Liver (tissue), 8 donors: ENCODE measurements at regions not wholly inside any gene's neighbourhood (a gene's known extent, or its start where the extent isn't known, plus 50 kb on each side); places are given as distances from the start of the nearest gene placed in this dataset.

Experiments used
- DNase-seq: peaks from one replicate; pipeline ENCODE4 v3.0.0-alpha.2; 2017; ENCODE audit warnings: low spot score
- H3K27ac ChIP-seq, 2 donors: one replicate each; pipeline ENCODE4 v1.7.0; 2013; ENCODE audit warnings: inconsistent platforms in 2 of 2, low read length in 2 of 2, control low read depth in 1 of 2, low read depth in 1 of 2, mild to moderate bottlenecking in 1 of 2
- H3K27me3 ChIP-seq, 4 donors: one replicate each; pipeline versions ENCODE4 v1.6.1 to v1.7.0; 2013; ENCODE audit warnings: low read length in 3 of 4, inconsistent platforms in 1 of 4, mild to moderate bottlenecking in 1 of 4, moderate library complexity in 1 of 4; ENCODE audit not compliant: control insufficient read depth in 4 of 4, insufficient read depth in 4 of 4
- H3K36me3 ChIP-seq, 4 donors: one replicate each; pipeline versions ENCODE4 v1.6.1 to v1.7.0; 2013; ENCODE audit warnings: low read length in 3 of 4, mild to moderate bottlenecking in 3 of 4, low read depth in 1 of 4, moderate library complexity in 1 of 4; ENCODE audit not compliant: control insufficient read depth in 4 of 4, insufficient read depth in 3 of 4
- H3K4me1 ChIP-seq, 4 donors: one replicate each; pipeline versions ENCODE4 v1.6.1 to v1.7.0; 2013; ENCODE audit warnings: low read length in 3 of 4, mild to moderate bottlenecking in 3 of 4, moderate library complexity in 1 of 4; ENCODE audit not compliant: control insufficient read depth in 4 of 4, insufficient read depth in 4 of 4
- H3K4me3 ChIP-seq, 3 donors: one replicate each; pipeline versions ENCODE4 v1.6.1 to v1.7.0; 2013; ENCODE audit warnings: low read length in 3 of 3, control low read depth in 1 of 3, low read depth in 1 of 3, mild to moderate bottlenecking in 1 of 3
- H3K9ac ChIP-seq, 2 donors: one replicate each; pipeline ENCODE4 v1.7.0; 2013; ENCODE audit warnings: low read length in 2 of 2, mild to moderate bottlenecking in 2 of 2, moderate library complexity in 2 of 2, control low read depth in 1 of 2, low read depth in 1 of 2
- H3K9me3 ChIP-seq, 4 donors: one replicate each; pipeline versions ENCODE4 v1.6.1 to v1.7.0; 2013; ENCODE audit warnings: low read length in 3 of 4; ENCODE audit not compliant: control insufficient read depth in 4 of 4
- CTCF ChIP-seq: fragments of 150-350 bp; IDR thresholded peaks from 2 replicates; pipeline ENCODE4 v1.5.1; 2017; ENCODE audit warnings: improper control_type of control experiment, low read depth, low read length; ENCODE audit not compliant: missing input control
- EGR1 ChIP-seq, 2 donors: IDR thresholded peaks; 2 replicates each; pipeline ENCODE4 v1.6.1; 2016 to 2018; ENCODE audit warnings: antibody characterized with exemption in 2 of 2, low read depth in 2 of 2
- FOXA1 ChIP-seq: IDR thresholded peaks from 2 replicates; pipeline ENCODE4 v1.6.1; 2016; ENCODE audit warnings: antibody characterized with exemption
- FOXA2 ChIP-seq: IDR thresholded peaks from 2 replicates; pipeline ENCODE4 v1.6.1; 2016; ENCODE audit warnings: antibody characterized with exemption
- GABPA ChIP-seq, 2 donors: IDR thresholded peaks in 1 of 2; conservative IDR thresholded peaks in 1 of 2; 2 replicates each; pipeline ENCODE4 v1.6.1; 2016; ENCODE audit warnings: antibody characterized with exemption in 2 of 2, mild to moderate bottlenecking in 1 of 2, moderate library complexity in 1 of 2
- HNF4A ChIP-seq, 2 donors: conservative IDR thresholded peaks; 2 replicates each; pipeline ENCODE4 v1.6.1; 2016; ENCODE audit warnings: antibody characterized with exemption in 2 of 2, mild to moderate bottlenecking in 2 of 2
- HNF4G ChIP-seq: IDR thresholded peaks from 2 replicates; pipeline ENCODE4 v1.6.1; 2016; ENCODE audit warnings: antibody characterized with exemption
- JUND ChIP-seq, 2 donors: IDR thresholded peaks; 2 replicates each; pipeline ENCODE4 v1.6.1; 2016; ENCODE audit warnings: antibody characterized with exemption in 2 of 2
- MAX ChIP-seq: IDR thresholded peaks from 2 replicates; pipeline ENCODE4 v1.6.1; 2016; ENCODE audit warnings: antibody characterized with exemption
- NR2F2 ChIP-seq: IDR thresholded peaks from 2 replicates; pipeline ENCODE4 v1.6.1; 2016; ENCODE audit warnings: antibody characterized with exemption
- RAD21 ChIP-seq, 2 donors: IDR thresholded peaks; 2 replicates each; pipeline ENCODE4 v1.6.1; 2016; ENCODE audit warnings: antibody characterized with exemption in 2 of 2, mild to moderate bottlenecking in 2 of 2
- REST ChIP-seq: IDR thresholded peaks from 2 replicates; pipeline ENCODE4 v1.6.1; 2016; ENCODE audit warnings: antibody characterized with exemption, mild to moderate bottlenecking
- RXRA ChIP-seq, 2 donors: IDR thresholded peaks; 2 replicates each; pipeline ENCODE4 v1.6.1; 2017 to 2018; ENCODE audit warnings: antibody characterized with exemption in 2 of 2, mild to moderate bottlenecking in 1 of 2
- SP1 ChIP-seq: IDR thresholded peaks from 2 replicates; pipeline ENCODE4 v1.6.1; 2018; ENCODE audit warnings: antibody characterized with exemption, mild to moderate bottlenecking
- TAF1 ChIP-seq: conservative IDR thresholded peaks from 2 replicates; pipeline ENCODE4 v1.6.1; 2016; ENCODE audit warnings: antibody characterized with exemption, mild to moderate bottlenecking
- YY1 ChIP-seq: IDR thresholded peaks from 2 replicates; pipeline ENCODE4 v1.6.1; 2016; ENCODE audit warnings: antibody characterized with exemption, mild to moderate bottlenecking
- ZBTB33 ChIP-seq: IDR thresholded peaks from 2 replicates; pipeline ENCODE4 v1.6.1; 2016; ENCODE audit warnings: antibody characterized with exemption
- WGBS: extraction: QIAGEN DNeasy Blood & Tissue Kit; methylation state at CpG from one replicate; pipeline ENCODE4 v1.1.7; 2013; 5-methylcytosine and 5-hydroxymethylcytosine counted together
- TF ChIP-seq, protein P1 (sequence below): IDR thresholded peaks from 2 replicates; pipeline ENCODE4 v1.6.1; 2016; ENCODE audit warnings: antibody characterized with exemption
- donor health status: healthy.
- donor health status: healthy.
- donor health status: healthy.
- donor health status: healthy.
- donor health status: healthy.

DNA sequence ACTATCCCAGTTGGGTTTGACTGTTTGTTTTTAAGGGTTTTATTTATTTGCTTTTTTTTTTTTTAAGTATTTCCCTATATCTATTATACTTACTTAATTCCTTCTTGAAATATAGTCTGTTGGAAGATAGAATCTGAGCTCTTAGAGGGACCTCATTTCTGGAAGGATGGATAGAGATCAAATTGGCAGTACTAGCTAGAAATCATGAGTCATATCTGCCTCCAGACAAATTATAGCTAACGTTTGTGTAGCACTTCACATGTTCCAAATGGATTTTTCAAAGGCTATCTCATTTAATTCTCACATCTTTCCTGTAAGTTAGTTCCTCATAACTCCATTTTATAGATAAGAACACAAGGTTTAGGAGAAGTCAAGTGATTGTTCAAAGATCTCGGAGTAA is 384.7 kb downstream of the ZIC1 start:
- Histone ChIP-seq H3K4me3 (no peak overlapping the region), H3K9ac (no peak overlapping the region), H3K27ac (no peak overlapping the region), H3K36me3 (no peaks in the 10 kb centered on the region), H3K27me3 (no peaks in the 10 kb centered on the region), H3K9me3 (no peaks in the 10 kb centered on the region), H3K4me1 (no peaks in the 10 kb centered on the region)
- no peak for TF ChIP-seq FOXA1
- TF ChIP-seq HNF4G: no peak
- TF ChIP-seq, protein P1, sequence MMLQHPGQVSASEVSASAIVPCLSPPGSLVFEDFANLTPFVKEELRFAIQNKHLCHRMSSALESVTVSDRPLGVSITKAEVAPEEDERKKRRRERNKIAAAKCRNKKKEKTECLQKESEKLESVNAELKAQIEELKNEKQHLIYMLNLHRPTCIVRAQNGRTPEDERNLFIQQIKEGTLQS: no peak
- no peak for TF ChIP-seq RAD21 (IDR thresholded peaks at IDR 0.05)
- TF ChIP-seq NR2F2: no peak
- TF ChIP-seq ZBTB33: no peak
- no peak for TF ChIP-seq YY1
- TF ChIP-seq FOXA2: no peak
- no peak for TF ChIP-seq MAX
- TF ChIP-seq REST: no peak
- no peak for TF ChIP-seq JUND (IDR thresholded peaks at IDR 0.05)
- TF ChIP-seq EGR1 (IDR thresholded peaks at IDR 0.05; ENCODE audit: low read depth in 2 of 2): no peak
- no peak for TF ChIP-seq GABPA (IDR thresholded peaks at IDR 0.05 in 1 of 2, conservative IDR thresholded peaks at IDR 0.05 in 1 of 2)
- TF ChIP-seq RXRA (IDR thresholded peaks at IDR 0.05): no peak
- no peak for TF ChIP-seq CTCF
- TF ChIP-seq SP1: no peak
- no peak for DNase-seq
- WGBS: 73% methylated on average over 2 of the region's 2 CpGs

DNA sequence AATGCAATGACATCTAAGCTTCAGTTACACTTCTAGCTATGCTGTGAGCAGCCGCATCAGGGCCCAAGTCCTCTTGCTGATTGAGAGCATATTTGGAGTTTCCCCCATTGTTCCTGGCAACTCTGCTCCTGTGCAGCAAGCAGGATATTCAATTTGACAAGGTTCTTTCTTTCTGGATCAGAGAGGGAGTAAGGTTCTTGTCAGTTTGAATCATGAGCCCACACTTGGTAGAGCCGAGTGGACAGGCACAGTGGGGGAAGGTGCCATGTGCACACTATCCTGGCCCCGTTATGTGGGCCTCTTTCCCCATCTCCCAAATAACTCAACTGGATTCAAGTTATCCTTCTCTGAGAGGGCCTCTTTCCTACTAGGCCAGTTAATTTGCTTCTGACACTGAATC is 385.4 kb downstream of the ZIC1 start:
- no peaks in the 10 kb centered on the region for H3K9me3 ChIP-seq
- 86% methylated on average over 3 of the region's 3 CpGs for WGBS
- no peaks in the 10 kb centered on the region for H3K27me3 ChIP-seq
- no peaks in the 10 kb centered on the region for H3K4me1 ChIP-seq
- DNase-seq: no peak
- no peak overlapping the region for H3K9ac ChIP-seq
- no peak overlapping the region for H3K27ac ChIP-seq
- H3K4me3 ChIP-seq: no peak overlapping the region
- no peaks in the 10 kb centered on the region for H3K36me3 ChIP-seq
- no peak for TF ChIP-seq TAF1
- TF ChIP-seq, protein P1: no peak
- no peak for TF ChIP-seq RAD21 (IDR thresholded peaks at IDR 0.05)
- TF ChIP-seq YY1: no peak
- TF ChIP-seq ZBTB33: no peak
- TF ChIP-seq NR2F2: no peak
- no peak for TF ChIP-seq FOXA2
- no peak for TF ChIP-seq HNF4A (conservative IDR thresholded peaks at IDR 0.05)
- no peak for TF ChIP-seq JUND (IDR thresholded peaks at IDR 0.05)
- no peak for TF ChIP-seq SP1
- no peak for TF ChIP-seq GABPA (IDR thresholded peaks at IDR 0.05 in 1 of 2, conservative IDR thresholded peaks at IDR 0.05 in 1 of 2)
- TF ChIP-seq REST: no peak
- TF ChIP-seq MAX: no peak
